ENCODE measurements at regions not wholly inside any gene's neighbourhood (a gene's known extent, or its start where the extent isn't known, plus 50 kb on each side); places are given as distances from the start of the nearest gene placed in this dataset.

- no peak for DNase-seq (ENCODE audit: low read depth, low spot score)
Observed at GRCh38 chr20:6562111-6562510, 205.4 kb upstream of the BMP2 start.

GRCh38 chr20:6560978-6561377 lies 206.5 kb upstream of the BMP2 start:
- no peak for DNase-seq (ENCODE audit: low read depth, low spot score)

- DNase-seq (ENCODE audit: low read depth, low spot score) = no peak
Observed at GRCh38 chr20:6559791-6560190, 207.7 kb upstream of the BMP2 start.

GRCh38 chr20:6558341-6558740 lies 209.1 kb upstream of the BMP2 start:
- no peak for DNase-seq (ENCODE audit: low read depth, low spot score)

- no peak for DNase-seq (ENCODE audit: low read depth, low spot score)
Observed at GRCh38 chr20:6533761-6534479, 233.6 kb upstream of the BMP2 start.

- DNase-seq (ENCODE audit: low read depth, low spot score) = no peak
Observed at GRCh38 chr20:6533351-6533750, 234.1 kb upstream of the BMP2 start.

GRCh38 chr20:6530779-6531315 lies 236.6 kb upstream of the BMP2 start:
- DNase-seq (ENCODE audit: low read depth, low spot score) = no peak

- no peak for DNase-seq (ENCODE audit: low read depth, low spot score)
Observed at GRCh38 chr20:6530254-6530653, 237.2 kb upstream of the BMP2 start.

- peak; percentile 44 for DNase-seq (ENCODE audit: low read depth, low spot score)
Observed at GRCh38 chr20:6525447-6526303, 241.8 kb upstream of the BMP2 start.

- no peak for DNase-seq (ENCODE audit: low read depth, low spot score)
Observed at GRCh38 chr20:6524305-6524704, 243.2 kb upstream of the BMP2 start.

GRCh38 chr20:6519556-6519955 lies 247.9 kb upstream of the BMP2 start:
- DNase-seq (ENCODE audit: low read depth, low spot score) = no peak

- DNase-seq (ENCODE audit: low read depth, low spot score) = no peak
Observed at GRCh38 chr20:6515261-6515660, 252.2 kb upstream of the BMP2 start.

GRCh38 chr20:6513599-6513998 lies 253.9 kb upstream of the BMP2 start:
- no peak for DNase-seq (ENCODE audit: low read depth, low spot score)

GRCh38 chr20:6509374-6509773 lies 258.1 kb upstream of the BMP2 start:
- no peak for DNase-seq (ENCODE audit: low read depth, low spot score)

GRCh38 chr20:6506906-6507305 lies 260.6 kb upstream of the BMP2 start:
- no peak for DNase-seq (ENCODE audit: low read depth, low spot score)

- DNase-seq (ENCODE audit: low read depth, low spot score) = no peak
Observed at GRCh38 chr20:6504826-6505225, 262.7 kb upstream of the BMP2 start.

- DNase-seq (ENCODE audit: low read depth, low spot score) = no peak
Observed at GRCh38 chr20:6504179-6504578, 263.3 kb upstream of the BMP2 start.

- no peak for DNase-seq (ENCODE audit: low read depth, low spot score)
Observed at GRCh38 chr20:6502999-6503398, 264.5 kb upstream of the BMP2 start.

GRCh38 chr20:6502219-6502618 lies 265.3 kb upstream of the BMP2 start:
- DNase-seq (ENCODE audit: low read depth, low spot score) = no peak

- DNase-seq (ENCODE audit: low read depth, low spot score) = no peak
Observed at GRCh38 chr20:6501061-6501460, 266.4 kb upstream of the BMP2 start.

- DNase-seq (ENCODE audit: low read depth, low spot score) = no peak
Observed at GRCh38 chr20:6499566-6499965, 267.9 kb upstream of the BMP2 start.

GRCh38 chr20:6496874-6497273 lies 270.6 kb upstream of the BMP2 start:
- DNase-seq (ENCODE audit: low read depth, low spot score) = no peak

GRCh38 chr20:6495907-6496306 lies 271.6 kb upstream of the BMP2 start:
- DNase-seq (ENCODE audit: low read depth, low spot score) = no peak

All from ELF-1 (cell line).